ENCODE measurements at regions not wholly inside any gene's neighbourhood (a gene's known extent, or its start where the extent isn't known, plus 50 kb on each side); places are given as distances from the start of the nearest gene placed in this dataset.

GRCh38 chr1:207964195-207964966 is 53.5 kb upstream of the CD34 start:
- Histone ChIP-seq H3K4me1 (peaks cover 5 to 36% (median 26%) of the 10 kb centered on the region in 6 donors), H3K4me3 (peak overlapping the region in 3 of 8 donors; percentile 54 to 75 (median 61)), H3K36me3 (no peaks in the 10 kb centered on the region), H3K27me3 (replicated peaks in 1 of 7) (peaks cover 0 to 14% (median 4%) of the 10 kb centered on the region in 7 donors), H3K9me3 (no peaks in the 10 kb centered on the region), H3K27ac (peak overlapping the region; percentile 79 to 94 (median 88))
- no peak for DNase-seq
- intact Hi-C loops (cut with DNase I; ENCODE audit: low total_unique reads), result loop anchor here (5.0 kb wide), 2 partner anchors 67 to 132 kb away; no protein-coding TSS in a partner anchor
- no peak for TF ChIP-seq CTCF (IDR thresholded peaks at IDR 0.05 in 8 of 11, conservative IDR thresholded peaks at IDR 0.05 in 3 of 11)
- no peak for TF ChIP-seq POLR2AphosphoS5 (IDR thresholded peaks at IDR 0.05)
- no peak for TF ChIP-seq POLR2A (IDR thresholded peaks at IDR 0.05)
- 65 to 82% (median 74%) methylated on average over 24 to 25 of the region's 25 CpGs for WGBS, 5 donors

GRCh38 chr1:207963427-207964194 is 52.7 kb upstream of the CD34 start:
- Histone ChIP-seq H3K4me1 (peaks cover 13 to 43% (median 33%) of the 10 kb centered on the region in 6 donors), H3K4me3 (peak overlapping the region; percentile 35 to 75 (median 60)), H3K9me3 (no peaks in the 10 kb centered on the region), H3K36me3 (no peaks in the 10 kb centered on the region), H3K27ac (peak overlapping the region; percentile 79 to 94 (median 88)), H3K27me3 (replicated peaks in 1 of 7) (peaks cover 0 to 22% (median 12%) of the 10 kb centered on the region in 7 donors)
- intact Hi-C loops (cut with DNase I; ENCODE audit: low total_unique reads), result loop anchor here (5.0 kb wide), 2 partner anchors 66 to 131 kb away; no protein-coding TSS in a partner anchor
- TF ChIP-seq POLR2A (IDR thresholded peaks at IDR 0.05) (peak in 1 of 3 donors; percentile 54), POLR2AphosphoS5 (IDR thresholded peaks at IDR 0.05) (peak; percentile 90 to 93 (median 92)), CTCF (IDR thresholded peaks at IDR 0.05 in 8 of 11, conservative IDR thresholded peaks at IDR 0.05 in 3 of 11) (peak; percentile 98 to 100 (median 100))
- 3 to 10% (median 4%) methylated on average over 20 to 59 of the region's 59 CpGs for WGBS, 5 donors
- peak; percentile 98 for DNase-seq

- 20 to 37% (median 27%) methylated on average over 15 to 32 of the region's 32 CpGs for WGBS, 5 donors
- peak overlapping the region; percentile 79 to 94 (median 88) for H3K27ac ChIP-seq
- peaks cover 13 to 47% (median 37%) of the 10 kb centered on the region in 6 donors for H3K4me1 ChIP-seq
- peak overlapping the region; percentile 35 to 75 (median 60) for H3K4me3 ChIP-seq
- TF ChIP-seq POLR2AphosphoS5 (IDR thresholded peaks at IDR 0.05) (peak in 1 of 3 donors; percentile 14), CTCF (IDR thresholded peaks at IDR 0.05 in 8 of 11, conservative IDR thresholded peaks at IDR 0.05 in 3 of 11) (no peak)
- intact Hi-C loops (cut with DNase I; ENCODE audit: low total_unique reads), result loop anchor here (5.0 kb wide), 2 partner anchors 66 to 131 kb away; no protein-coding TSS in a partner anchor
- peaks cover 0 to 29% (median 14%) of the 10 kb centered on the region in 7 donors for H3K27me3 ChIP-seq (replicated peaks in 1 of 7)
- H3K9me3 ChIP-seq, result no peaks in the 10 kb centered on the region
- DNase-seq, result peak; percentile 82
- no peaks in the 10 kb centered on the region for H3K36me3 ChIP-seq
Observed at GRCh38 chr1:207962716-207963426, 51.9 kb upstream of the CD34 start.

Data from spleen (tissue), 11 donors.